Skeletal muscle cell (primary cell): ENCODE measurements at regions not wholly inside any gene's neighbourhood (a gene's known extent, or its start where the extent isn't known, plus 50 kb on each side); places are given as distances from the start of the nearest gene placed in this dataset.

ENCODE experiments used
- DNase-seq: peaks from one replicate; pipeline ENCODE4 v3.0.0-alpha.2; 2010; ENCODE audit warnings: low read depth
- H3K4me3 ChIP-seq: 2 replicates; pipeline ENCODE4 v1.5.1; 2011; ENCODE audit warnings: low read depth, mild to moderate bottlenecking, control low read depth, low read length, moderate library complexity

- no peak for DNase-seq
- H3K4me3 ChIP-seq = no peak overlapping the region
These were observed 389.8 kb downstream of the NR2F1-AS1 start for GRCh38 chr5:93191035-93191817.

- DNase-seq = peak; percentile 84
- no peak overlapping the region for H3K4me3 ChIP-seq
These were observed 391.3 kb downstream of the NR2F1-AS1 start for GRCh38 chr5:93189707-93190120.

GRCh38 chr5:93188876-93189485, 392.0 kb downstream of the NR2F1-AS1 start:
- H3K4me3 ChIP-seq = no peak overlapping the region
- DNase-seq = no peak

GRCh38 chr5:93186076-93186682, 394.8 kb downstream of the NR2F1-AS1 start:
- no peak overlapping the region for H3K4me3 ChIP-seq
- DNase-seq = peak; percentile 54

- no peak overlapping the region for H3K4me3 ChIP-seq
- no peak for DNase-seq
These were observed 397.0 kb downstream of the NR2F1-AS1 start for GRCh38 chr5:93184041-93184440.

GRCh38 chr5:93179466-93179865, 401.6 kb downstream of the NR2F1-AS1 start:
- no peak overlapping the region for H3K4me3 ChIP-seq
- no peak for DNase-seq

- DNase-seq = no peak
- no peak overlapping the region for H3K4me3 ChIP-seq
These were observed 406.1 kb downstream of the NR2F1-AS1 start for GRCh38 chr5:93174930-93175329.

- no peak for DNase-seq
- H3K4me3 ChIP-seq = no peak overlapping the region
These were observed 415.5 kb downstream of the NR2F1-AS1 start for GRCh38 chr5:93165559-93165958.

GRCh38 chr5:93164690-93165089, 416.3 kb downstream of the NR2F1-AS1 start:
- peak; percentile 80 for DNase-seq
- no peak overlapping the region for H3K4me3 ChIP-seq

GRCh38 chr5:93163010-93163663, 417.9 kb downstream of the NR2F1-AS1 start:
- H3K4me3 ChIP-seq = no peak overlapping the region
- peak; percentile 81 for DNase-seq

- peak; percentile 59 for DNase-seq
- no peak overlapping the region for H3K4me3 ChIP-seq
These were observed 419.1 kb downstream of the NR2F1-AS1 start for GRCh38 chr5:93161661-93162654.

- H3K4me3 ChIP-seq = no peak overlapping the region
- no peak for DNase-seq
These were observed 422.2 kb downstream of the NR2F1-AS1 start for GRCh38 chr5:93158841-93159240.

- DNase-seq = no peak
- H3K4me3 ChIP-seq = no peak overlapping the region
These were observed 424.5 kb downstream of the NR2F1-AS1 start for GRCh38 chr5:93156566-93156965.

- DNase-seq = no peak
- no peak overlapping the region for H3K4me3 ChIP-seq
These were observed 426.5 kb downstream of the NR2F1-AS1 start for GRCh38 chr5:93154535-93154934.

GRCh38 chr5:93153461-93153860, 427.6 kb downstream of the NR2F1-AS1 start:
- DNase-seq = no peak
- no peak overlapping the region for H3K4me3 ChIP-seq

- DNase-seq = no peak
- peak overlapping the region; percentile 5 for H3K4me3 ChIP-seq
These were observed 429.1 kb downstream of the NR2F1-AS1 start for GRCh38 chr5:93151896-93152295.

- DNase-seq = no peak
- no peak overlapping the region for H3K4me3 ChIP-seq
These were observed 429.9 kb downstream of the NR2F1-AS1 start for GRCh38 chr5:93151121-93151520.

GRCh38 chr5:93150311-93151012, 430.6 kb downstream of the NR2F1-AS1 start:
- H3K4me3 ChIP-seq = no peak overlapping the region
- no peak for DNase-seq
